CD14-positive monocyte (primary cell): ENCODE measurements at regions not wholly inside any gene's neighbourhood (a gene's known extent, or its start where the extent isn't known, plus 50 kb on each side); places are given as distances from the start of the nearest gene placed in this dataset.

ENCODE experiments used
- DNase-seq, 3 donors: peaks; one replicate each; pipeline ENCODE4 v3.0.0-alpha.2; 2011 to 2022
- H2AFZ ChIP-seq: 2 replicates; pipeline ENCODE4 v1.6.0; 2012; ENCODE audit warnings: mild to moderate bottlenecking, low read depth, low read length, inconsistent platforms; ENCODE audit not compliant: insufficient read depth, poor library complexity, severe bottlenecking
- H3K27ac ChIP-seq, 2 donors: 1 replicate in 1 of 2; 2 replicates in 1 of 2; pipeline ENCODE4 v1.5.1; 2012 to 2013; ENCODE audit warnings: low read length in 2 of 2, control low read depth in 1 of 2, inconsistent platforms in 1 of 2, low read depth in 1 of 2, mild to moderate bottlenecking in 1 of 2
- H3K27me3 ChIP-seq, 2 donors: one replicate each; pipeline versions ENCODE4 v1.6.0 to v1.6.1; 2011 to 2013; ENCODE audit warnings: low read length in 2 of 2; ENCODE audit not compliant: control insufficient read depth in 2 of 2, insufficient read depth in 2 of 2
- H3K36me3 ChIP-seq, 2 donors: replicated peaks in 1 of 2; 1 replicate in 1 of 2; 2 replicates in 1 of 2; pipeline versions ENCODE4 v1.5.1 to v1.6.1; 2012 to 2013; ENCODE audit warnings: low read length in 2 of 2, control low read depth in 1 of 2, inconsistent platforms in 1 of 2, mild to moderate bottlenecking in 1 of 2; ENCODE audit not compliant: insufficient read depth in 2 of 2, control insufficient read depth in 1 of 2
- H3K4me1 ChIP-seq, 2 donors: 1 replicate in 1 of 2; 2 replicates in 1 of 2; pipeline versions ENCODE4 v1.5.1 to v1.6.1; 2012 to 2013; ENCODE audit warnings: low read length in 2 of 2, control low read depth in 1 of 2, inconsistent platforms in 1 of 2, mild to moderate bottlenecking in 1 of 2, moderate library complexity in 1 of 2; ENCODE audit not compliant: insufficient read depth in 2 of 2, control insufficient read depth in 1 of 2
- H3K4me2 ChIP-seq: replicated peaks from 2 replicates; pipeline ENCODE3; 2012; ENCODE audit warnings: low read length, moderate library complexity, mild to moderate bottlenecking; ENCODE audit not compliant: poor library complexity, severe bottlenecking; ENCODE audit errors: extremely low read depth
- H3K4me3 ChIP-seq, 3 experiments: fragments of 200-600 bp in 1 of 3; sonication (generic) in 1 of 3; replicated peaks in 1 of 3; 1 replicate in 2 of 3; 2 replicates in 1 of 3; pipeline ENCODE4 v1.5.1; 2011 to 2013; ENCODE audit warnings: low read length in 3 of 3, mild to moderate bottlenecking in 3 of 3, control low read depth in 2 of 3, low read depth in 2 of 3, inconsistent platforms in 1 of 3, moderate library complexity in 1 of 3
- H3K79me2 ChIP-seq: 2 replicates; pipeline ENCODE4 v1.6.0; 2012; ENCODE audit warnings: mild to moderate bottlenecking, control low read depth, inconsistent platforms, low read length, moderate library complexity; ENCODE audit not compliant: insufficient read depth
- H3K9ac ChIP-seq: 2 replicates; pipeline ENCODE4 v1.6.0; 2017; ENCODE audit warnings: low read length, mild to moderate bottlenecking; ENCODE audit not compliant: insufficient read depth, poor library complexity, severe bottlenecking
- H3K9me3 ChIP-seq, 2 donors: replicated peaks in 1 of 2; 1 replicate in 1 of 2; 2 replicates in 1 of 2; pipeline versions ENCODE4 v1.5.1 to v1.6.1; 2012 to 2013; ENCODE audit warnings: low read length in 2 of 2, control low read depth in 1 of 2; ENCODE audit not compliant: control insufficient read depth in 1 of 2, insufficient read depth in 1 of 2
- H4K20me1 ChIP-seq: 2 replicates; pipeline ENCODE4 v1.6.0; 2012; ENCODE audit warnings: mild to moderate bottlenecking, low read length, control low read depth, moderate library complexity; ENCODE audit not compliant: insufficient read depth
- H3K27ac Mint-ChIP-seq, 7 donors: one replicate each; pipeline ENCODE4 v1.8.0; 2020; ENCODE audit warnings: mild to moderate bottlenecking in 7 of 7, mixed read lengths in 7 of 7, moderate library complexity in 6 of 7, inconsistent platforms in 2 of 7
- H3K27me3 Mint-ChIP-seq, 3 donors: one replicate each; pipeline ENCODE4 v1.8.0; 2021 to 2022; ENCODE audit warnings: low read depth in 3 of 3, mild to moderate bottlenecking in 3 of 3, mixed read lengths in 3 of 3, moderate library complexity in 3 of 3, inconsistent platforms in 1 of 3
- H3K36me3 Mint-ChIP-seq, 2 donors: one replicate each; pipeline ENCODE4 v1.8.0; 2020; ENCODE audit warnings: mixed read lengths in 2 of 2, inconsistent platforms in 1 of 2, mild to moderate bottlenecking in 1 of 2
- H3K4me1 Mint-ChIP-seq: one replicate; pipeline ENCODE4 v1.8.0; 2020; ENCODE audit warnings: mild to moderate bottlenecking, mixed read lengths
- H3K4me3 Mint-ChIP-seq, 2 donors: one replicate each; pipeline ENCODE4 v1.8.0; 2020; ENCODE audit warnings: mild to moderate bottlenecking in 2 of 2, mixed read lengths in 2 of 2, moderate library complexity in 1 of 2
- H3K9me3 Mint-ChIP-seq, 7 donors: one replicate each; pipeline ENCODE4 v1.8.0; 2020 to 2022; ENCODE audit warnings: mixed read lengths in 7 of 7, mild to moderate bottlenecking in 6 of 7, moderate library complexity in 6 of 7, inconsistent platforms in 2 of 7
- CTCF ChIP-seq: fragments of 200-600 bp; IDR thresholded peaks from one replicate; pipeline ENCODE4 v1.8.0; 2022; ENCODE audit warnings: antibody characterized with exemption, mild to moderate bottlenecking
- WGBS: methylation state at CpG from one replicate; pipeline ENCODE4 v1.1.5; 2013; ENCODE audit warnings: missing lambda C conversion rate; ENCODE audit not compliant: insufficient coverage; 5-methylcytosine and 5-hydroxymethylcytosine counted together
- intact Hi-C, 2 donors: fragments of 100-400 bp; cut with micrococcal nuclease; formaldehyde crosslinking; loops; one replicate each; pipeline versions ENCODE4 v1.15.0 to v1.15.1; 2023

GRCh38 chr15:91604122-91604521, 249.4 kb upstream of the SLCO3A1 start:
- Mint-ChIP-seq H3K27ac (no peak overlapping the region), H3K36me3 (no peaks in the 10 kb centered on the region), H3K4me3 (no peak overlapping the region), H3K9me3 (no peaks in the 10 kb centered on the region), H3K27me3 (peaks cover 0 to 3% (median 2%) of the 10 kb centered on the region in 3 donors), H3K4me1 (no peaks in the 10 kb centered on the region)
- Histone ChIP-seq H4K20me1 (no peaks in the 10 kb centered on the region), H3K4me1 (no peaks in the 10 kb centered on the region), H3K79me2 (no peaks in the 10 kb centered on the region), H3K9ac (no peak overlapping the region), H3K4me2 (no peak overlapping the region), H2AFZ (no peak overlapping the region), H3K27ac (no peak overlapping the region), H3K27me3 (no peaks in the 10 kb centered on the region), H3K4me3 (no peak overlapping the region), H3K36me3 (no peaks in the 10 kb centered on the region), H3K9me3 (no peaks in the 10 kb centered on the region)
- DNase-seq, result no peak
- no CpG with 5 or more reads among the region's 5 CpGs for WGBS
- TF ChIP-seq CTCF, result no peak
- intact Hi-C loops, result no loop called here

GRCh38 chr15:91605576-91605975, 247.9 kb upstream of the SLCO3A1 start:
- no peaks in the 10 kb centered on the region for H3K27me3 ChIP-seq
- H3K9ac ChIP-seq, result no peak overlapping the region
- H3K4me3 ChIP-seq, result no peak overlapping the region
- intact Hi-C loops, result no loop called here
- TF ChIP-seq CTCF, result no peak
- H3K79me2 ChIP-seq, result no peaks in the 10 kb centered on the region
- H3K4me2 ChIP-seq, result no peak overlapping the region
- H3K36me3 ChIP-seq, result no peaks in the 10 kb centered on the region
- H4K20me1 ChIP-seq, result no peaks in the 10 kb centered on the region
- Mint-ChIP-seq H3K4me1 (no peaks in the 10 kb centered on the region), H3K27ac (no peak overlapping the region), H3K4me3 (no peak overlapping the region), H3K27me3 (peaks cover 0 to 5% (median 2%) of the 10 kb centered on the region in 3 donors), H3K36me3 (no peaks in the 10 kb centered on the region), H3K9me3 (peaks cover 0 to 2% (median 0%) of the 10 kb centered on the region in 7 donors)
- WGBS, result no CpG with 5 or more reads among the region's 2 CpGs
- no peak overlapping the region for H3K27ac ChIP-seq
- H3K4me1 ChIP-seq, result no peaks in the 10 kb centered on the region
- no peak overlapping the region for H2AFZ ChIP-seq
- no peaks in the 10 kb centered on the region for H3K9me3 ChIP-seq
- no peak for DNase-seq
